ENCODE measurements at regions not wholly inside any gene's neighbourhood (a gene's known extent, or its start where the extent isn't known, plus 50 kb on each side); places are given as distances from the start of the nearest gene placed in this dataset.
"Not testable (repeated sequence)": the region's sequence is repeated elsewhere in the genome, so short reads cannot be mapped to it uniquely, and the experiment has no call there.

- in situ Hi-C loops (cut with MboI); H2AFZ ChIP-seq (ENCODE audit: low read depth, low read length); H3K27me3 ChIP-seq (ENCODE audit: control insufficient read depth in 2 of 2, insufficient read depth in 2 of 2, low read length in 2 of 2); POLR2A ChIA-PET; H3K9me1 ChIP-seq (ENCODE audit: control insufficient read depth, insufficient read depth, low read length); H4K20me1 ChIP-seq (replicated peaks; ENCODE audit: control insufficient read depth, insufficient read depth, low read length); ATAC-seq; H3K9ac ChIP-seq (ENCODE audit: insufficient read depth in 1 of 2, low read depth in 2 of 2, low read length in 2 of 2); H3K79me2 ChIP-seq (ENCODE audit: control insufficient read depth, insufficient read depth, low read length); CTCF ChIA-PET (ENCODE audit: low intra/inter-chr PET ratio); H3K4me1 ChIP-seq (replicated peaks in 1 of 2; ENCODE audit: control insufficient read depth in 2 of 2, insufficient read depth in 2 of 2, low read length in 2 of 2); BruUV-seq (replicated peaks); H3K4me3 ChIP-seq; H3K36me3 ChIP-seq (ENCODE audit: control insufficient read depth, insufficient read depth, low read length); intact Hi-C loops (cut with micrococcal nuclease); H3K9me3 ChIP-seq (replicated peaks; ENCODE audit: control insufficient read depth, insufficient read depth, low read depth, low read length); H3K4me2 ChIP-seq (ENCODE audit: insufficient read depth, low read length); H3K27ac ChIP-seq (ENCODE audit: extremely low read depth, low read depth, low read length); FAIRE-seq; DNase-seq (ENCODE audit: extremely low read depth in 1 of 4, low spot score in 3 of 4): not testable (repeated sequence)
- 17% methylated on average over 1 of the region's 9 CpGs for WGBS (ENCODE audit: insufficient coverage, low coverage, missing lambda C conversion rate)
Measured at GRCh38 chr4:49560131-49560816, 574.2 kb downstream of the CWH43 start.

- H3K9me3 ChIP-seq (replicated peaks; ENCODE audit: control insufficient read depth, insufficient read depth, low read depth, low read length); H3K36me3 ChIP-seq (ENCODE audit: control insufficient read depth, insufficient read depth, low read length); CTCF ChIA-PET (ENCODE audit: low intra/inter-chr PET ratio); H3K9me1 ChIP-seq (ENCODE audit: control insufficient read depth, insufficient read depth, low read length); H2AFZ ChIP-seq (ENCODE audit: low read depth, low read length); H3K79me2 ChIP-seq (ENCODE audit: control insufficient read depth, insufficient read depth, low read length); POLR2A ChIA-PET; FAIRE-seq; H3K4me1 ChIP-seq (replicated peaks in 1 of 2; ENCODE audit: control insufficient read depth in 2 of 2, insufficient read depth in 2 of 2, low read length in 2 of 2); ATAC-seq; DNase-seq (ENCODE audit: extremely low read depth in 1 of 4, low spot score in 3 of 4); H3K9ac ChIP-seq (ENCODE audit: insufficient read depth in 1 of 2, low read depth in 2 of 2, low read length in 2 of 2); H3K27ac ChIP-seq (ENCODE audit: extremely low read depth, low read depth, low read length); in situ Hi-C loops (cut with MboI); H4K20me1 ChIP-seq (replicated peaks; ENCODE audit: control insufficient read depth, insufficient read depth, low read length); H3K27me3 ChIP-seq (ENCODE audit: control insufficient read depth in 2 of 2, insufficient read depth in 2 of 2, low read length in 2 of 2); BruUV-seq (replicated peaks); H3K4me3 ChIP-seq; H3K4me2 ChIP-seq (ENCODE audit: insufficient read depth, low read length); intact Hi-C loops (cut with micrococcal nuclease): not testable (repeated sequence)
- 8% methylated on average over 3 of the region's 3 CpGs for WGBS (ENCODE audit: insufficient coverage, low coverage, missing lambda C conversion rate)
Measured at GRCh38 chr4:49560883-49561282, 574.8 kb downstream of the CWH43 start.

GRCh38 chr4:49570248-49570647 is 584.2 kb downstream of the CWH43 start:
- H2AFZ ChIP-seq (ENCODE audit: low read depth, low read length); DNase-seq (ENCODE audit: extremely low read depth in 1 of 4, low spot score in 3 of 4); FAIRE-seq; H3K4me1 ChIP-seq (replicated peaks in 1 of 2; ENCODE audit: control insufficient read depth in 2 of 2, insufficient read depth in 2 of 2, low read length in 2 of 2); H3K4me2 ChIP-seq (ENCODE audit: insufficient read depth, low read length); H3K27ac ChIP-seq (ENCODE audit: extremely low read depth, low read depth, low read length); H3K27me3 ChIP-seq (ENCODE audit: control insufficient read depth in 2 of 2, insufficient read depth in 2 of 2, low read length in 2 of 2); H3K9me1 ChIP-seq (ENCODE audit: control insufficient read depth, insufficient read depth, low read length); POLR2A ChIA-PET; H3K4me3 ChIP-seq; CTCF ChIA-PET (ENCODE audit: low intra/inter-chr PET ratio); intact Hi-C loops (cut with micrococcal nuclease); ATAC-seq; H3K9me3 ChIP-seq (replicated peaks; ENCODE audit: control insufficient read depth, insufficient read depth, low read depth, low read length); H3K79me2 ChIP-seq (ENCODE audit: control insufficient read depth, insufficient read depth, low read length); BruUV-seq (replicated peaks); H3K36me3 ChIP-seq (ENCODE audit: control insufficient read depth, insufficient read depth, low read length); H3K9ac ChIP-seq (ENCODE audit: insufficient read depth in 1 of 2, low read depth in 2 of 2, low read length in 2 of 2); H4K20me1 ChIP-seq (replicated peaks; ENCODE audit: control insufficient read depth, insufficient read depth, low read length): not testable (repeated sequence)
- in situ Hi-C loops (cut with MboI), result loop anchor here (10.0 kb wide), 1 partner anchor 55 kb away; no protein-coding TSS in a partner anchor
- 46% methylated on average over 2 of the region's 2 CpGs for WGBS (ENCODE audit: insufficient coverage, low coverage, missing lambda C conversion rate)

GRCh38 chr4:49573666-49574215 is 587.7 kb downstream of the CWH43 start:
- WGBS (ENCODE audit: insufficient coverage, low coverage, missing lambda C conversion rate), result 10% methylated on average over 2 of the region's 2 CpGs
- FAIRE-seq; intact Hi-C loops (cut with micrococcal nuclease): not testable (repeated sequence)

More at GRCh38 chr4:49573666-49574215, 587.7 kb downstream of the CWH43 start:
- H3K27me3 ChIP-seq (ENCODE audit: control insufficient read depth in 2 of 2, insufficient read depth in 2 of 2, low read length in 2 of 2); BruUV-seq (replicated peaks); POLR2A ChIA-PET; H3K4me1 ChIP-seq (replicated peaks in 1 of 2; ENCODE audit: control insufficient read depth in 2 of 2, insufficient read depth in 2 of 2, low read length in 2 of 2); H3K36me3 ChIP-seq (ENCODE audit: control insufficient read depth, insufficient read depth, low read length); H3K4me3 ChIP-seq; H3K27ac ChIP-seq (ENCODE audit: extremely low read depth, low read depth, low read length); H2AFZ ChIP-seq (ENCODE audit: low read depth, low read length); CTCF ChIA-PET (ENCODE audit: low intra/inter-chr PET ratio); H4K20me1 ChIP-seq (replicated peaks; ENCODE audit: control insufficient read depth, insufficient read depth, low read length); H3K9me3 ChIP-seq (replicated peaks; ENCODE audit: control insufficient read depth, insufficient read depth, low read depth, low read length); H3K4me2 ChIP-seq (ENCODE audit: insufficient read depth, low read length); H3K9ac ChIP-seq (ENCODE audit: insufficient read depth in 1 of 2, low read depth in 2 of 2, low read length in 2 of 2); H3K79me2 ChIP-seq (ENCODE audit: control insufficient read depth, insufficient read depth, low read length); ATAC-seq; H3K9me1 ChIP-seq (ENCODE audit: control insufficient read depth, insufficient read depth, low read length): not testable (repeated sequence)
- in situ Hi-C loops (cut with MboI), result loop anchor here (10.0 kb wide), 1 partner anchor 59 kb away; no protein-coding TSS in a partner anchor
- peak in 1 of 4 experiments; percentile 1 for DNase-seq (ENCODE audit: extremely low read depth in 1 of 4, low spot score in 3 of 4)

Data from K562 (cell line).